ENCODE measurements at regions not wholly inside any gene's neighbourhood (a gene's known extent, or its start where the extent isn't known, plus 50 kb on each side); places are given as distances from the start of the nearest gene placed in this dataset.

DNA sequence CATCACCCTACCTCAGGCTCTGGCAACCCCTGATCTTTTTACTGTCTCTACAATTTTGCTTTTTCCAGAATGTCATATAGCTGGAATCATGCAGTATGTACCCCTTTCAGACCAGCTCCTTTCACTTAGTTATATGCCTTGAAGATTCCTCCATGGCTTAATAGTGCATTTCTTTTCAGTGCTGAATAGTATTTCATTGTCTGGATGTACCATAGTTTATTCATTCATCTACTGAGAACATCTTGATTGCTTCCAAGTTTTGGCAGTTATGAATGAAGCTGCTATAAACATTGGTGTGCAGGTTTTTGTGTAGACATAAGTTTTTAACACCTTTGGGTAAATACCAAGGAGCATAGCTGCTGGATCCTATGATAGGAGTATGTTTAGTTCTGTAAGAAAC, 50.8 kb upstream of the ANP32A start:
- Histone ChIP-seq H3K9me3 (no peaks in the 10 kb centered on the region), H3K27ac (no peak overlapping the region), H3K27me3 (peaks cover 0 to 23% of the 10 kb centered on the region in 2 donors), H3K4me1 (peaks cover 0 to 7% (median 0%) of the 10 kb centered on the region in 4 donors), H3K4me3 (no peak overlapping the region), H3K36me3 (no peaks in the 10 kb centered on the region)
- TF ChIP-seq, protein P1, sequence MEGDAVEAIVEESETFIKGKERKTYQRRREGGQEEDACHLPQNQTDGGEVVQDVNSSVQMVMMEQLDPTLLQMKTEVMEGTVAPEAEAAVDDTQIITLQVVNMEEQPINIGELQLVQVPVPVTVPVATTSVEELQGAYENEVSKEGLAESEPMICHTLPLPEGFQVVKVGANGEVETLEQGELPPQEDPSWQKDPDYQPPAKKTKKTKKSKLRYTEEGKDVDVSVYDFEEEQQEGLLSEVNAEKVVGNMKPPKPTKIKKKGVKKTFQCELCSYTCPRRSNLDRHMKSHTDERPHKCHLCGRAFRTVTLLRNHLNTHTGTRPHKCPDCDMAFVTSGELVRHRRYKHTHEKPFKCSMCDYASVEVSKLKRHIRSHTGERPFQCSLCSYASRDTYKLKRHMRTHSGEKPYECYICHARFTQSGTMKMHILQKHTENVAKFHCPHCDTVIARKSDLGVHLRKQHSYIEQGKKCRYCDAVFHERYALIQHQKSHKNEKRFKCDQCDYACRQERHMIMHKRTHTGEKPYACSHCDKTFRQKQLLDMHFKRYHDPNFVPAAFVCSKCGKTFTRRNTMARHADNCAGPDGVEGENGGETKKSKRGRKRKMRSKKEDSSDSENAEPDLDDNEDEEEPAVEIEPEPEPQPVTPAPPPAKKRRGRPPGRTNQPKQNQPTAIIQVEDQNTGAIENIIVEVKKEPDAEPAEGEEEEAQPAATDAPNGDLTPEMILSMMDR (IDR thresholded peaks at IDR 0.05), result no peak
- TF ChIP-seq POLR2A (IDR thresholded peaks at IDR 0.05), result no peak
- TF ChIP-seq EP300 (IDR thresholded peaks at IDR 0.05), result no peak
- no peak for DNase-seq (ENCODE audit: low spot score in 2 of 2)

DNA sequence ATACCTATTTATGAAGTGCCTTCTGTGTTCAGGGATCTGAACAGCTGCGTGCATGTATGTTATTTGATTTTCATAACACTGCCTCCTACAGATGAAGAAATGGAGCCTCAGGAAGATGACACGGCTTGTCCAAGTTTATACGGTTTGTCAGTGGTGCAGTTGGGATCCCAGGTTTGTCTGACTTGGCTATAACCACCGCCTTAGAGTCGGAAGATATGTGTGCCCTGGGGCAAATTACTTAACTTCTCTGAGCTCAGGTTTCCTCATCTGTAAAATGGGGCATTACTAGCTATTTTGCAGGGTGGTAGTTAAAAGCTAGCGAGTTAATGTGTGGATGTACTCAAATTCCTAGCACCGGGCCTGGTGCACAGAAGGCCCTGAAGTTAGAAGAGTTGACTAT, 54.1 kb upstream of the ANP32A start:
- H3K4me1 ChIP-seq, result peaks cover 0 to 7% (median 0%) of the 10 kb centered on the region in 4 donors
- H3K27me3 ChIP-seq, result peaks cover 0 to 19% of the 10 kb centered on the region in 2 donors

GRCh38 chr15:68875377-68876116, 54.8 kb upstream of the SPESP1 start:
- H3K36me3 ChIP-seq, result no peaks in the 10 kb centered on the region
- peaks cover 0 to 17% of the 10 kb centered on the region in 2 donors for H3K27me3 ChIP-seq
- H3K4me1 ChIP-seq, result peaks cover 0 to 7% (median 0%) of the 10 kb centered on the region in 4 donors
- WGBS, 2 donors, result 7% methylated on average over 26 to 31 of the region's 31 CpGs
- H3K9me3 ChIP-seq, result no peaks in the 10 kb centered on the region
- H3K4me3 ChIP-seq, result peak overlapping the region in 3 of 4 donors; percentile 13 to 45 (median 17)
- H3K27ac ChIP-seq, result no peak overlapping the region
- peak; percentile 91 to 97 for DNase-seq (ENCODE audit: low spot score in 2 of 2)
- TF ChIP-seq, protein P1 (IDR thresholded peaks at IDR 0.05), result peak; percentile 75 to 95 (median 88)
- no peak for TF ChIP-seq EP300 (IDR thresholded peaks at IDR 0.05)

More for the DNA sequence above, 54.1 kb upstream of the ANP32A start:
- no peak for DNase-seq (ENCODE audit: low spot score in 2 of 2)
- no peak overlapping the region for H3K4me3 ChIP-seq
- WGBS, 2 donors, result 90 to 95% methylated on average over 7 of the region's 7 CpGs
- no peak for TF ChIP-seq EP300 (IDR thresholded peaks at IDR 0.05)
- TF ChIP-seq, protein P1 (IDR thresholded peaks at IDR 0.05), result no peak
- TF ChIP-seq POLR2A (IDR thresholded peaks at IDR 0.05), result no peak
- H3K27ac ChIP-seq, result no peak overlapping the region
- no peaks in the 10 kb centered on the region for H3K36me3 ChIP-seq
- H3K9me3 ChIP-seq, result no peaks in the 10 kb centered on the region

DNA sequence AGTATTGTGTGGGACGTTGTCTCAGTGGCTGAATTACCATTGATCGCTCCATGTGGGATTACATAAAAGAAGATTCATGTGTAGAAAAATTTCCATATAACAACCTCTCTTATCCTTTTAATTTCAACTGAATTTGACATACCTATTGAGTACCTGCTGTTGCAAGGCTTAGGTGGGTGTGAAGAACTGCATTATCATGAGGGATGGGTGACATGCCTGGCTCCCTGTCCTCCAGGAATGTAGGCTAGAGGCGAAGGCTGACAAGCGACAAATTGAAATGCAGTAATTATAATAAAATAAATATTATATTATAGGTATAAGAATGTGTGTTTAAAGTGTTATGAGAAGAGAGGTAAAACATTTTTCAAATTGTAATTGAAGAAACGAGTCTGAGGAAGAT, 52.7 kb upstream of the SPESP1 start:
- TF ChIP-seq EP300 (IDR thresholded peaks at IDR 0.05), result no peak
- TF ChIP-seq POLR2A (IDR thresholded peaks at IDR 0.05), result no peak
- TF ChIP-seq, protein P1 (IDR thresholded peaks at IDR 0.05), result no peak
- WGBS, 2 donors, result 82 to 89% methylated on average over 5 of the region's 5 CpGs
- H3K27me3 ChIP-seq, result peaks cover 0 to 6% of the 10 kb centered on the region in 2 donors
- H3K9me3 ChIP-seq, result no peaks in the 10 kb centered on the region
- no peak overlapping the region for H3K4me3 ChIP-seq
- no peaks in the 10 kb centered on the region for H3K36me3 ChIP-seq
- peaks cover 0 to 7% (median 0%) of the 10 kb centered on the region in 4 donors for H3K4me1 ChIP-seq
- H3K27ac ChIP-seq, result no peak overlapping the region
- no peak for DNase-seq (ENCODE audit: low spot score in 2 of 2)

GRCh38 chr15:68880382-68880781, 49.9 kb upstream of the SPESP1 start:
- no peak overlapping the region for H3K27ac ChIP-seq
- TF ChIP-seq POLR2A (IDR thresholded peaks at IDR 0.05), result no peak
- no peak for TF ChIP-seq EP300 (IDR thresholded peaks at IDR 0.05)
- TF ChIP-seq, protein P1 (IDR thresholded peaks at IDR 0.05), result no peak
- peaks cover 0 to 4% (median 0%) of the 10 kb centered on the region in 4 donors for H3K4me1 ChIP-seq
- H3K27me3 ChIP-seq, result no peaks in the 10 kb centered on the region
- no peaks in the 10 kb centered on the region for H3K36me3 ChIP-seq
- 89 to 91% methylated on average over 3 of the region's 3 CpGs for WGBS, 2 donors
- no peak overlapping the region for H3K4me3 ChIP-seq
- no peaks in the 10 kb centered on the region for H3K9me3 ChIP-seq
- no peak for DNase-seq (ENCODE audit: low spot score in 2 of 2)
